GM23338 (cell line): ENCODE measurements at regions not wholly inside any gene's neighbourhood (a gene's known extent, or its start where the extent isn't known, plus 50 kb on each side); places are given as distances from the start of the nearest gene placed in this dataset.

Experiments used
- CREB1 ChIP-seq: fragments of 250-450 bp; sonication (Bioruptor Pico); IDR thresholded peaks from 2 replicates; pipeline ENCODE4 v1.5.0; 2020; ENCODE audit warnings: low read depth, mild to moderate bottlenecking, moderate library complexity
- CTCF ChIP-seq, 2 experiments: fragments of 200-600 bp in 1 of 2; sonication (generic) in 1 of 2; conservative IDR thresholded peaks; 2 replicates each; pipeline versions ENCODE4 v1.5.1 to v1.6.1; 2016 to 2017; ENCODE audit warnings: antibody characterized with exemption in 2 of 2, low read depth in 2 of 2, mild to moderate bottlenecking in 2 of 2, moderate library complexity in 1 of 2
- EZH2 ChIP-seq: fragments of 200-600 bp; sonication (generic); IDR thresholded peaks from one replicate; pipeline ENCODE4 v1.8.0; 2017; ENCODE audit warnings: antibody characterized with exemption, mild to moderate bottlenecking, low read depth; ENCODE audit not compliant: unreplicated experiment
- EZH2phosphoT487 ChIP-seq: fragments of 200-600 bp; sonication (generic); IDR thresholded peaks from one replicate; pipeline ENCODE4 v1.8.1; 2018; ENCODE audit warnings: antibody characterized with exemption; ENCODE audit not compliant: unreplicated experiment
- JUNB ChIP-seq: IDR thresholded peaks from one replicate; pipeline ENCODE4 v1.6.1; 2016; ENCODE audit warnings: antibody characterized with exemption; ENCODE audit not compliant: unreplicated experiment
- POLR2AphosphoS5 ChIP-seq: IDR thresholded peaks from 2 replicates; pipeline ENCODE4 v1.6.1; 2016; ENCODE audit warnings: antibody characterized with exemption, low read depth
- REST ChIP-seq: IDR thresholded peaks from one replicate; pipeline ENCODE4 v1.6.1; 2018; ENCODE audit warnings: antibody characterized with exemption; ENCODE audit not compliant: unreplicated experiment
- ZNF331 ChIP-seq: fragments of 250-450 bp; sonication (Bioruptor Pico); IDR thresholded peaks from 2 replicates; pipeline ENCODE4 v1.5.0; 2020; ENCODE audit warnings: low read depth, mild to moderate bottlenecking, moderate library complexity

GRCh38 chr4:128488055-128488705 is 200.6 kb upstream of the PGRMC2 start:
- TF ChIP-seq EZH2 (no peak), CTCF (conservative IDR thresholded peaks at IDR 0.05; ENCODE audit: low read depth in 2 of 2) (no peak), EZH2phosphoT487 (no peak), POLR2AphosphoS5 (no peak), CREB1 (CRISPR knock-in tag) (no peak), REST (no peak), ZNF331 (CRISPR knock-in tag) (no peak), JUNB (no peak)
